ENCODE measurements at regions not wholly inside any gene's neighbourhood (a gene's known extent, or its start where the extent isn't known, plus 50 kb on each side); places are given as distances from the start of the nearest gene placed in this dataset.

GRCh38 chr10:128429835-128430513 is 303.8 kb upstream of the MKI67 start:
- DNase-seq: no peak

DNA sequence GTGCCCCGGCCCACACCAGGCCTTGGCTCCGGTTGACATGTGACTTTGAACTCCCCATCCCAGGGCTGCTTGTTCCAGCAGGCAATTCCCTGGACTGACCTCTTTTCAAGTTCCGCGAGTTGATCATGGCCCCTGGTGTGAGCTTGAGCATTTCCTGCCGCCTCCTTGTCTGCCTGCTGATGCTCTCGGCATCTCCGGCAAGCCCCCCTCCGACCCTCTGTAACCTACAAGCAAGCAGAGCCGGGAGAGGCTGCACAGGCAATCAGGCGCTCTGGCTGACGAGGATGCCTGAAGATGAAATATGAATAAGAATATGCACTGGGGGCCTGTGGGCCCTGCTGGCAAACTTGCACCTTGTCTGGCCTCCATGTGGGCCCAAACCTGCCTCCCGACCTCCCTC is 304.9 kb upstream of the MKI67 start:
- DNase-seq: no peak

- DNase-seq: no peak
Measured at GRCh38 chr10:128431506-128431905, 305.3 kb upstream of the MKI67 start.

DNA sequence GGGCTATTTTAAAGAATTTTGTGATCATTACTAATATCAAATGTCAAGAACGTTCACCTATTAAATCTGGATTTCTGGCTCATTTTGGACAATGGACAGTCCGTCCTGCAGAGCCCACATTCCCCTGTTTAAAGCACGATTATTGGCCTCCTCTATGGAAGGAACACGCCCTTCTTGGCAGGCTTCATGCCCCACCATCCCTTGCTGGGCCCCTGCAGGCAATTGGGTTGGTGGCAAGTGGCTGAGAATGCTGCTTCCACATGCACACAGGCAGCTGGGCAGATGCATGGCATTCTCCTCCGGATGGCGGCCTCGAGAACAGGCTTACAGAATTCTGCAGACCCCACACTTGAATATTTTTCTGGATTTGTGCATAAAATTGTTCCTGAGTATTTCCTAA is 305.8 kb upstream of the MKI67 start:
- no peak for DNase-seq

GRCh38 chr10:128432423-128432822 is 306.2 kb upstream of the MKI67 start:
- no peak for DNase-seq

DNA sequence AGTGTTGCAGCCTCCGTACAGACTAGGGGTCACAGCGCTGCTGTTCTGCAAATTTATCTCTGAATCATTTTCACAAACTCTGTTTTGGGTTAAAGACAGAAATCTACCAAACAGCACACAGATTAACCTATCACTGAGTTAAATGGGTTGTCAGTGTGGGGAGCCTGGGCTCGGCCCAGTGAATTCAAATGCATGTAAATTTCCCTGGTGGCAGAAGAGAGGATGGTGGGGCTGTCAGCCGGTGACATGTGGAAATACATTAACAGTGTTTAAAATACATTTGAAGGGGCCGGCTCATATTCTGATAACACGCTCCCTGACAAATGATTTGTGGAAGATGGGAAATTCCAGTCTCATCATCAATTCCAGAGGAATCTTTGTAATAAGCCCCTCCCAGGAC is 309.6 kb upstream of the MKI67 start:
- DNase-seq: no peak

DNA sequence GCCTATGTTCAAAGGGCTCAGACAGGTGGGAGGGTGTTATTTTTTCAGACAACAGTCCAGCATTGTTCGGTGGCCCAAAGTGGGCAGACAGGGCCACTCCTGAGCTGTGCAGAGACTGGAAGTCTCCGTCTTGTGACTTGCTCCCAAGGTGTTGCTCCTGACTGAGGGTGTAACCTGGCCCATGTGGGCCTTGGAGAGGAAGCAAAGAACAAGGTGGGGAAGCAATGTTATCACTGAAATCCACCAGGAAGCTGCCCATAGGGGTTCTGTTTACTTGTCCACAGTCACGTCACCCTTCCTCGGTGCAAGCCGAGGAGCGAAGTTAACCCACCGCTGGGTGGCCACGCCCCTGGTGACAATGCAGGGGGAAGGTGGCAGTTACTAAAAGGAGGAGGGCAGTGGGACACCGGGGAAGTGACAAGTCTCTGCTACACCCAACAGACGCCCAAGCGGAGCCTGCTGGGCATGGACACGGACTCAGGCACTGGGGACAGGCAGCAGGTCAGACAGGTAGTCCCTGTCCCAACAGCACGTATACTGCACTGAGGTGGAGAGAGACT is 311.6 kb upstream of the MKI67 start:
- DNase-seq: no peak

GRCh38 chr10:128438417-128439063 is 312.3 kb upstream of the MKI67 start:
- DNase-seq: no peak

DNA sequence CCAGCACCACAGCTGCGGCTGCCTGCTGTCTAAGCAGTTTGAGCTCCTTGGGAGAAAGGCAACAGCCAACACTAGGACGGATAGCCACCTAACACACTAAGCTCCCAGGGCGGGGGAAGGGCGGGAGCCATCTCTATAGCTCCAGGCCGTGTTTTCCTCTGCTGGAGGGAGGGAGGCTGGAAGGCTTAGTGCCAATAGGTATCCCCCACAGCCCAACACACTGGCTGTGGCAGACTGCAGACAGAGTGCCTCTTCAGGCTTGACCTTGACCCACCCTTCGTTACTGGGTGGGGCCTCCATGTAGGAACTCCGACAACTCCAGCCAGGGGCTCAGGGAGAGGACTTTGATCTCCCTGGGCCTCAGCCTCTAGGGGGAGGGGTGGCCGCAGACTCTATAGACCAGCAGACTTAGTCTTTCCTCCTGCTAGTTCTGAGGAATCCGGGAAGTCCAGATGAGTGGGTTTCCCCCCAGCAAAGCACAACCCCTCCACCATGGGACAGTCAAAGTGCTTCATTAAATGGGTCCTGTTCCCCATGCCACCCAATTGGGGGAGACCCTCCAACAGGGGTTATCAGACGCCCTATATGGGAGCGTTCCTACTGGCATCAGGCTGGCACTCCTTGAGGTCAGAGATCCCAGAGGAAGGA is 314.4 kb upstream of the MKI67 start:
- DNase-seq: no peak

GRCh38 chr10:128443925-128444518 is 317.8 kb upstream of the MKI67 start:
- no peak for DNase-seq

- no peak for DNase-seq
Measured at GRCh38 chr10:128448796-128449195, 322.6 kb upstream of the MKI67 start.

GRCh38 chr10:128451879-128452278 is 325.7 kb upstream of the MKI67 start:
- no peak for DNase-seq

GRCh38 chr10:128456271-128456670 is 330.0 kb upstream of the MKI67 start:
- DNase-seq: no peak

DNA sequence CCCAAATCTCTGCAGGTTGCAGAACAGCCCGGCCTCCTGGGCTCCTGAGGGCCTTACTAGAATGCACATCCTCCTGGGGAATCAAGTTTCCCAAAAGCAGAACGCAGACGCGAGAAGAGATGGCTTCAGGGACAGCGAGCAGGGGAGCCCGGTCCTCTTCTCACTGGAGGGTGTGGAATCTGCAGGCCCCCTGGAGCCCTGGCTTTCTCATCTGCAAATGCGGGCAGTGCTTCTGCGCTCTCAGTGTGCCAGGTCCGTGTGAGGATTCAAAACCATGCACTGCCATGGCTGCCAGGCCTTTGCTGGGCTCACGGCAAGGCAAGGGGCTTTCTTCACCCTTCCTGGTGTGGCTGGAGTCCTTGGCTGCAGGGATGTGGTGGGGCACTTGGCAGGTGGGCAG is 330.9 kb upstream of the MKI67 start:
- DNase-seq: no peak

- DNase-seq: no peak
Measured at GRCh38 chr10:128461991-128462390, 335.8 kb upstream of the MKI67 start.

DNA sequence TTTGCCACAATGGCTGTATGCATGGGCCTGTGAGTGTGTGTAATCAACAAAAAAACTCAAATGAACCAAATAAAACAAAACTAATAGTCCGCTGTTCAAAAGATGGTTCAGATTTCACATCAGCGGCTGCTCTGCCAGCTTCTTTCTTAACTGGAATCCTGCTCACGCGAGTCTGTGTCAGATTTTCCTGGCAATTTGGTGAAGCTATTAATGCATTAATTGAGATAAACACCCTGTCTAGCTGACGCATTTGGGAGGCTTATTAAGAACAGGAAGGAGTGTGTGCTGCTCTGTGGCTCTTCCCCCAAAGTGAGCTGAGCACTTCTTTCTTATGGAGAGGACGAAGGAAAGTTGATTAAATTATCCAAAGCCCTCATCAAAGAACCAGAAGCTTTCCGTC is 336.6 kb upstream of the MKI67 start:
- DNase-seq: no peak

GRCh38 chr10:128463991-128464760 is 338.0 kb upstream of the MKI67 start:
- no peak for DNase-seq

DNA sequence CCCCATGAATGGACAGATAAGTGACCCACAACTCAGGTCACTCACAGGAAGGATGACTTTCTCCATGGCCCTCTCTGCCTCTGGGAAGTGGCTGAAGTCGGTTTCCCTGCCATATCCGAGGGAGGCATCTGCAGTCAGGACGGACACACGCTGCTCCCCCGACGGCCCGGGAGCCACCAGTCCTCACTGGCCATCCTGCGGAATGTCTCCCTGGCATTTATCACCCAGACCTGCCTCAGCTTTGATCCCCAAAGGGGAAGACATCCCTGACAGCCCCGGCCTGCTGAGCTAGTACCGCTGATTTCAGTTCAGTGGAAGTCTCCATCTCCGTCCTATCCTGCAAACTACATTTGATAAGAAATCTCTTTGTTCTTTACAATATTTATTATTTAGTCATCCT is 339.5 kb upstream of the MKI67 start:
- DNase-seq: no peak

DNA sequence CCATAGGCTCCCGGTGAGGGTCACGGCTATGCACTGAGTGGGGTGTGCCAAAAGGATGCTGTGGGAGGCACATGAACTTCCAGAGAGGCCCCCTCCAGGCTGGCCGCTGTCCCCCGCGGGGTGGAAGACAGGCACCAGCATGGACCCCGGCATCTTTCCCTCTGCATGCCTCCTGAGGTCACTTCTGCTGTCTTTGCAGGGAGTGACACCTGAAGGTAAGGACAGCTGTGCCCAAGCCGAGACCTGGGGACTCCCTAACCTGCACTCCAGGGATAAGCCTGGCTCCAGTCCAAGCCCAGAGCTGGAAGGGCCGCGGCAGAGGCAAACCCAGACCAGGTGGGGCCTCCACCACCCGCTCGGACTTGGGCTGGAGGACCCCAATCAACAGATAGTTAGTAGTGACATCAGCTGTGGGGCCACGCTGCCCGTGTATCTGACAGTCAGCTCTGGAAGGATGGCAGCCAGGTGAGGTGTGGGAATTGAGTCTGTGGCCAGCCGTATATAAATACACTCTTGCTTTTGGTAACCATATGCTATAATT is 340.7 kb upstream of the MKI67 start:
- DNase-seq: no peak

- DNase-seq: no peak
Measured at GRCh38 chr10:128468462-128468861, 342.2 kb upstream of the MKI67 start.

DNA sequence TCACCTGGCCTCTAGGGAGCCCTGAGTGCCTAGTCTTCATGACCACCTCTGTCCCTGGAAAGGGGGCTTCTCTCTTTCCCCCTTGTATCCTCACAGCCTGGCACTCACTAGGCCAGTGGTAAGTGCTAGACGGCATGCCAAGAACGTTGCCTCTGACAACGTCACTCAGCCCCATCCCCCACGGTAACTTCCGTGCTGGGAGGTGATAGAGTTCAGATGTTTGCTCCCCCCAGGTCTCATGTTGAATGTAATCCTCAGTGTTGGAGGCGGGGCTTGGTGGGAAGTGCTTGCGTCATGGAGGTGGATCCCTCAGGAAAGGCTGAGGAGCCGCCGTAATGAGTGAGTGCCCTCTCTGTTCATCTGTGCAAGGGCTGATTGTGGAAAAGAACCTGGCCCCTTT is 343.3 kb upstream of the MKI67 start:
- no peak for DNase-seq

DNA sequence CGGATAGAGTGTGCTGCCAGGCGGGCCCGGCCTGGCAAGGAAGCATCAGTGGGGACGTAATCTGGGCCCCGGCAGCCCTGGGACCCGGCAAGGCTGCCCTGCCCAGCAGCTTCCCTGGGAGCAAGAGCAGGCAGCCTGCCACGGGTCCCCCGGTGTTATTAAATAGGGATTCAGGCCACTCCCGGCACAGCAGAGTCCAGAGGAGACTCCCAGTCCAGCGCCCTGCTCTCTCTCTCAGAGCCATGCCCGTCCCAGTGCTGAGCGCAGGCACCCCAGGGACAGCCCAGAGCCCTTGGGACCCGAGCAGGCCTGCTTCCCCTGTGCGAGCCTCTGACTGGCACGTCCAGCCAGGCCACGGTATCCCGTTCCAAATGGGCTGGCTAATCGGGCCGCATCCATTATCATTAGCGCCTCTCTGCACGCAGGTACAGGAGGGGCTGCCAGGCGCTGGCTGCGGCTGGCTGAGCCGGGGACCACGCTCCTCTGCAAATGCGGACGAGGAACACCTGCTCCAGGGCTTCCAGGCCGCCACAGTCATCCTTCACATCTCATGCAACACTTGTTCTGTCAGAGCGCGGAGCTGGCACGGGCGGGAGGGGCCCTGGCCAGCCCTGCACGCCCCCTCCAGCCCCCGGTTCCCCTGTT is 344.2 kb upstream of the MKI67 start:
- DNase-seq: no peak

Data from CD4-positive, alpha-beta T cell treated with Interleukin-17A for 1 hour (primary cell).